Lung microvascular endothelial cell (primary cell): ENCODE measurements at regions not wholly inside any gene's neighbourhood (a gene's known extent, or its start where the extent isn't known, plus 50 kb on each side); places are given as distances from the start of the nearest gene placed in this dataset.
A peak's percentile ranks its signal among the peaks of the same experiment; 100 is the strongest.
"Not testable (repeated sequence)": the region's sequence is repeated elsewhere in the genome, so short reads cannot be mapped to it uniquely, and the experiment has no call there.

Experiments
- DNase-seq, 2 donors: peaks; one replicate each; pipeline versions ENCODE4 v3.0.0 to v3.0.0-alpha.2; 2010; ENCODE audit warnings: low read depth in 2 of 2

DNA sequence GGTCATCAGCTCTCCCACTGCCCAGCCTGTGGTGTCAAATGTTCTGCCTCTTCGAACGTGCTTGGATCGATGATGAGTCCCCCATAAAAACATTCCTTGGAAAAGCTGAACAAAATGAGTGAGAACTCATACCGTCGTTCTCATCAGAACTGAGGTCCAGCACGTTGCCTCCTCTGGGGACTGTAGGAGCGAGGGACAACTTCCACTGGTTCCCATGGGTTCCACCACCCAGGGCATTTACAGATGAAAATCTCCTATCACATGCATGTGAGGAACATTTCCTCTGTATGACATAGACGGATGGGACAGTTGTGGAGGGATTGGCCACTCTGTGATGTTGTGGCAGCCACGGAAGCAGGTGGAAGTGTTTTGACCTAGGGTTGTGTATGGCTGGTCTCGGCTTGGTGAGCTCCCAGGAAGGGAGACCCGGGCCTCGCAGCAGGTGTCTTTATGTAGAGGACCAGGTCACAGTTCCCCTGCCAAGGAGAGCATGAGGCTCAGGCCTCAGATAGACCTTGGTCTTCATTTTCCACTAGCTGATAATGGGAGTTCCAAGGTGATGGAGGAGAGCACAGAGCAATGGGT lies 113.0 kb downstream of the SNRPN start:
- no peak for DNase-seq

DNA sequence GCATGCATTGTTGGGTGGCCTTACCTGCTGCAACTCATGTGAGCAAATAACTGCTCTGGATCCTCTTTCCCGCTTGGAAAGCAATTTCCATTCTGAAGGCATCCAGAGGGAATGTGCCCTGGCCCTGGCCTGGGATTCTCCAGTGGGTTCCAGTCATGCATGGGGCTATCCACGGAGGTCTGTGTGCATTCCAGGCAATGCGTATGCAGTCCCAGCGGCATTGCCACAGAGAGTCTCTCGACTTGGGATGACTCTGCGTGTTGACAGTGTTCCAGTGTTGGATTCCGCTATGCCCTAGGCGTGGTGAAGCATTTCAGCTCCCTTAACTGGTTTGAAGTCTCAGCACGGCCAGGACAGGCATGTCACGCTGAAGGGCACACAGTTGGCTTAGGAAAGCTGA lies 113.9 kb downstream of the SNRPN start:
- no peak for DNase-seq

DNA sequence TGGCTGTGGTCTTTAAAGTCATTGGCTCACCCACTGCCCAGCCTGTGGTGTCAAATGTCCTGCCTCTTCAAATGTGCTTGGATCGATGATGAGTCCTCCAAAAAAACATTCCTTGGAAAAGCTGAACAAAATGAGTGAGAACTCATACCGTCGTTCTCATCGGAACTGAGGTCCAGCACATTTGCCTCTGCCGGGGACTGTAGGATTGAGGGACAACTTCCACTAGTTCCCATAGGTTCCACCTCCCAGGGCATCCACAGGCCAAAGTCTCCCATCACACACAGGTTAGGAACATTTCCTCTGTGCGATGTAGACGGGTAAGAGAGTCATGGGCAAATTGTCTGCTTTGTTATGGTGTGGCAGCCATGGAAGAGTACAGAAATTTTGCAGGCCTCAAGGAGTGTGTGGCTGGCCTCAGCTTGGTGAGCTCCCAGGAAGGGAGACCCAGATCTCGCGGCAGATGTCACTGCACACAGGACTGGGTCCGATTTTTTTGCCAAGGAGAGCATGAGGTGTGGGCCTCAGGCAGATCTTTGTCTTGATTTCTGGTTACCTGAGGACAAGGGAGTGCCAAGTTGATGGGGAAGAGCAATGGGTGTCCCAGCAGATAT lies 115.7 kb downstream of the SNRPN start:
- no peak for DNase-seq

- no peak for DNase-seq
These were observed 118.2 kb downstream of the SNRPN start for GRCh38 chr15:25072857-25073476.

- DNase-seq: no peak
These were observed 132.3 kb downstream of the SNRPN start for GRCh38 chr15:25087137-25087536.

DNA sequence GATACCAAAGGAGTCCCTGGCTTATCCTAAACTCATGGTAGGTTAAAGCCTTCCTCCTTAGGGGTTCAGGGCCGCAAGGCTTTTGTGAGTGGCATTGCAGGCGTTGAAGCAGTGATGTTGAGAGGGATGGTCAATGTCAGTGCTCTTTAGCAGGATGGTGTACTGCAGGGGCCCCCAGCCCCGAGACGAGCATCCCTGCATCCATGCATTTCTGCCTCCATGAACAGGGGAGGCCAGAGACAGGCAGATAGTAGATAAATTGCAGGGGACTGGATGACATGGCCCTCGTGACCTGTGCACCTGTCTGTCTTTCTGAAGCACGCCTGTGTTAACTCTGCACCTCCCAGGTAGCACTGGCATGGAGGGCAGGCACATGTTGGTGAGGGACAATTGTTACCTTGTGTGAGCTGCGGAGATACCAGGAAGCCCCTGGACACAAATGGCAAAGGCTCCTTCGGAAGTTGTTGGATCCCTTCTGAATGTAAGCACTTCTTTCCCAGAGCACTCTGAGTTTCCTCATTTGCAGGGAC lies 133.5 kb downstream of the SNRPN start:
- no peak for DNase-seq

GRCh38 chr15:25089577-25089976 lies 134.8 kb downstream of the SNRPN start:
- DNase-seq: no peak

GRCh38 chr15:25090073-25090733 lies 135.4 kb downstream of the SNRPN start:
- no peak for DNase-seq

DNA sequence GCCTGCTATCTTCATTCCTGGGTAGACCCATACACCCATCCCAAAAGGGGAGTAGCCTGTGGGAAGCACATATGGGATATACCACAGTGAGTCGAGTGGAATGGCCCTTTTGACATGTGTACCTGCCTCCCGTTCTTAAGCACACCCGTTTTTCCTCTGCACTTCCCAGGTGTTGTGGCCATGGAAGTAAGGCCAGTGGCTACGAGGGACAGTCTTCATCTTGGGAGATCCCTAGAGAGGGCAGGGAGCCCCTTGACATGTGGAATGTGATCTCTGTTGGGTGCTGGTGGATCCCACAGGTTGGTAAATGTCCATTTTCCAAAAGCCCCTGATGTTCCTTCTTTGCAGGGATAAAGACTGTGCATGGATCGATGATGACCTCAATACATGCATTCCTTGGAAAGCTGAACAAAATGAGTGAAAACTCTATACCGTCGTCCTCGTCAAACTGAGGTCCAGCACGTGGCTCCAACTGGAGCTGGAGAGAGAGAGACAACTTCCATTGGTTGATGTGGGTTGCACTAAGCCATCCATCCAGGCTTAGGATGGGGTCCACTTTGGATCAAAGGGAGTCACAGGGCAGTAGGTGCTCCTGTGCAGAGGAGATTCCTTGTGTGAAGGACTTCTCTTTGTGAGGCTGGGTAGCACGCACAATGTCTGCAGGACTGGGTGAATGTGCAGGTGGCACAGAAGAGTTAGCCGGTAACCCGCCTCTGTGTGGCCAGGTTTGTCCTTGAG lies 136.8 kb downstream of the SNRPN start:
- no peak for DNase-seq

DNA sequence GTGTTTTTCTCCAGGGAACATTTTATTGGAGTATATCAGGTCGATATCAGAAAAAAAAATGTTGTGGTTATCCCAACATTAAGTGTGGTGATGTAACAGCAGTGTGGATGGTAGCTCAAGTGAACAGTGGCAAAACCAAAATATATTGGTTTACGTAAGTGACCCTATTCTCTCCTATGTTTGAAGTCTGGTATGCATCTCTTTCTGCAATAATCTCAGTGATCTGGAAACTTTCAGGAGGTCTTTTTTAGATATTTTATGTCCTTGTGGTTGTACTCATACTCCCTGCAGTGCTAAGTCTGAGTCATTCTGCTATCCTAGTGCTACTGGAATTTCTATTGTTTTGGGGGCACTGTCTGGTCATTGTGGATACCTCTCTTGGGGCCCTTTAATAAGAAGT lies 137.9 kb downstream of the SNRPN start:
- no peak for DNase-seq

DNA sequence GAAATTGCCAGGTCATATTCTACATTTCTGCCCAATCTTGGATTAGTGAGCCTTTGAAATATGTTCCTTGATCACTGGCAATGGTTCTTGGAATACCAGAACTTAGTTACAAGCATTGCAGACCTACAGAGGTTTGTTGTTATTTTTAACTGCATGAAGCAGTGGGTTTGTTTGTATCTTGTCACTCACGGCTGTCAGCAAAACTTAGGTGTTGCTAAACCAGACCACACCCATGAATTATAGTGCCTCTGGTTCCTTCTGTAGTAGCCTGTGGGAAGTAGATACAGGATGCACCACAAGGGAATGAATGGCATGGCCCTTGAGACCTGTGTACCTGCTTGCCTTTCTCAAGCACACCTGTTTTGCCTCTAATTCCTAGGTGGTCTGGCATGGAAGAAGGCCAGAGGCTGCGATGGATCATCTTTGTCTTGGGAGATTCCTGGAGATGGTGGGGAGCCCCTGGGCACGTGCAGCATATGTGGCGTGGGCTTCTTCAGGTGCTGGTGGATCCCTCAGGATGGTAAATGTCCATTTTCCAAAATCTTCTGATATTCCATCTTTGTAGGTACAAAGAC lies 138.8 kb downstream of the SNRPN start:
- no peak for DNase-seq

DNA sequence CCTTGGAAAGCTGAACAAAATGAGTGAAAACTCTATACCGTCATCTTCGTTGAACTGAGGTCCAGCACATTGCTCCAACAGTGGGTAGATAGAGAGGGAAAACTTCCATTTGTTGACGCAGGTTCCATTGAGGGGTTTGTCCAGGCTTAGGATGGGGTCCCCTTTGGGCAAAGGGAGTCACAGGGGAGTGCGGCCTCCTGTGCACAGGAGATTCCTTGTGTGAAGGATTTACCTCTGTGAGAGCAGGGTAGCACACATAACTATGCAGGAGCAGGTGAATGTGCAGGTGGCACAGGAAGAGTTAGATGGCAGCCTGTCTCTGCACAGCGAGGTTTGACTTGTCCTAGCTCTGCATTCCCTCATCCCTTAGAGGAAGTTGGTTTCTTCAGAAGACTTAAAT lies 139.3 kb downstream of the SNRPN start:
- no peak for DNase-seq

- DNase-seq: no peak
These were observed 139.7 kb downstream of the SNRPN start for GRCh38 chr15:25094519-25094918.

GRCh38 chr15:25095179-25095578 lies 140.4 kb downstream of the SNRPN start:
- no peak for DNase-seq

DNA sequence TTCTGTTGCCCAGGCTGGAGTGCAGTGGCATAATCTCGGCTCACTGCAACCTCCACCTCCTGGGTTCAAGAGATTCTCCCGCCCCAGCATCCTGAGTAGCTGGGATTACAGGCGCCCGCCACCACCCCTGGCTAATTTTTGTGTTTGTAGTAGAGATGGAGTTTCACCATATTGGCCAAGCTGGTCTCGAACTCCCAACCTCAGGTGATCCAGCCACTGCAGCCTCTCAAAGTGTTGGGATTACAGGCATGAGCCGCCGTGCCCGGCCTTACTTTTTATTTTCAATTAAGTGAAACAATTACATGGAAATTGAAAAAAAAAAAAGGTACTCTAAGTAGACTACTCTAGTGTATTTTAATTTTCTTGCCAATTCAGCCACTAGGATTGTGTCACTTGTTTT lies 145.2 kb downstream of the SNRPN start:
- not testable (repeated sequence) for DNase-seq

DNA sequence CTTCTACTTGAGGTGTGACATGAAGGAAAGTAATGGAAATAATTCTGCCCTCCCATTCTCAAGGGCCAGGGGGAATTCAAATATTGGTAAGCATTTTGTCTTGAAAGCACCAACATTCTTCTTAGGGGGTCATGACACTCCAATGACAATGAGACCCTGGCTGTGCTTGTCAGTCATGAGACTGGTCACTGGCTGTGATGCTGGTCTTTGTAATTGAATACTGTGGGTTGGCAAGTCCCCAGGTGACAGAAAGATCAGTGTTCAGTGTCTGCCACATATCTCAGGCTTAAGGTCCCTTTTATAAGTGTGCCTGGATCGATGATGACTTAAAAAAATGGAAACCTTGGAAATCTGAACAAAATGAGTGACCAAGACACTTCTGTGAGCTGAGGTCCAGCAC lies 151.4 kb downstream of the SNRPN start:
- no peak for DNase-seq

DNA sequence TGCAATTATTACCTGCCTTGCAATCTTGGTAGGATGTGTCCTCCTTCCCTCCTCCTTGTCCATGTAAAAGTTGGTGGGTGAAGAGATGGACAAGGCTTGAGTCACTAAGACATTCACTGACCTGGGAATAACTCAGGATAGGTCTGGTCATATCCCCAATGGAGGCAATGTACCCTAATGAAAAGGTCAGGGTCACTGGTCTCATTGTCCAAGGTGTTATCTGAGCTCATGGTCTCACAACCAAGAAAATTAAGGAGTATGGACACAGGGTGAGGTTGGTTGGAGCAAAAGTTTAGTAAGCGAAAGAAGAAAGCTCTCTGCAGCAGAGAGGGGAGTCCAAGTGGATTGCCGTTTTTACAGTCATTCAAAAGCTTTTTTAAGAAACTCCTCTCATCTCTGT lies 179.0 kb downstream of the SNRPN start:
- DNase-seq: no peak

DNA sequence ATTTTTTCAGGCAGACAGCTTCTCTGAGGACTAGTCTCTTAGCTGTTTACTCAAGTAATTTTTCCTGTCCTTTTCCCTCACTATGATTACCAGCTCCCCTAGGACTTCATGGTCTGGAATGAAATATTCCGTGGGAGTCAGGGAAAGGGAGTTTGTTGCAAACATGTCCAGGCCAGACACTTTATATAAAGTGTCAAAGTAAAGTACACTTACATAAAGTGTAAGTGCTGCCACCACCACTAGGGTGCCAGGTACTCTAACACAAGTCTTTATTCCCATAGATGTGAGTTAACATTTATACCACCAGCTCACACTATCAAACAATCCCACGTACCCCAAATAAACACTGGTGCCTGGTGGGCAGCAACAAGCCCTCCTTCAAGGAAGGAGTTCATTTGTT lies 179.8 kb downstream of the SNRPN start:
- DNase-seq: peak in 1 of 2 donors; percentile 19

- peak; percentile 12 to 52 for DNase-seq
These were observed 181.3 kb downstream of the SNRPN start for GRCh38 chr15:25136119-25136518.

DNA sequence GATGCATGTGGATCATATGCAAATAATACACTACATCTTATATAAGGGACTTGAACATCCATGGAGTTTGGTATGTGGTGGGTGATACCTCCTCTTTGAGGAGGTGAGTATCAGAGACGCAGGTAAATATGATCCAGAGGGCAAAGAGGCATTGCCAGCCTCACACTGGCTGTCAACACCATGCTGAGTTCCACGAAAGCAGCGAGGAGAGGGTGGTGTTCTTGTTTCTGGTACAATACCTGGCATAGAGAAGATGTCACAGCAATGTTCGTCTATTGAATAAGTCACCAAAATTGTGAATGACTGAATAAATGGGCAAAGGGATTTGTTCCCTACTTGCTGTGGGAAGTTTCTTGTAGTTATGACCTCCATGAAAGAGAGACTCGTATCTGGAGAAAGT lies 182.2 kb downstream of the SNRPN start:
- DNase-seq: no peak

DNA sequence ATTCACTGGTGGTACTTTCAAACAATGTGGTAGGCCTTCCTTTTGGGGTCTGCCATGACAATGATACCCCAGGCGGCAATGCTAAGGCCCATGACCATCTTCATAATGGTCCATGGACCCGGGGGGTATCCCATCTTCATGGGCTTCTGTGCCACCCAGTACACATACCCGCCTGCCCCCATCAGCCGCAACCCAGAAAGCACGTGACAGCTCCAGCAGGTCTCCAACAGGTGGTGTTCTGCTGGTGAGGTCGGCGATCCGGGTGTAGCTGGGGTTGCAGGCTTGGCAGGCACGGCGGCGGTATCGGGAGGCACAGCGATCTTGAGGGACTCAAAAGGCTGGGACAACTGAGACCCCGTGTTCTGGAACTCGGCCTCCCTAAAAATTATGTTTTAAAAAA lies 214.5 kb downstream of the SNRPN start:
- DNase-seq: no peak
